Gastrocnemius medialis (tissue), 4 donors: ENCODE measurements at regions not wholly inside any gene's neighbourhood (a gene's known extent, or its start where the extent isn't known, plus 50 kb on each side); places are given as distances from the start of the nearest gene placed in this dataset.

Source experiments
- ATAC-seq, 2 donors: fragments of 150-250 bp; one replicate each; pipeline ENCODE4 v1.9.1; 2016
- DNase-seq, 2 donors: peaks; one replicate each; pipeline ENCODE4 v3.0.0-alpha.2; 2019
- H3K27ac ChIP-seq, 4 donors: fragments of 200-600 bp; sonication (generic); 1 replicate in 1 of 4; 2 replicates in 3 of 4; pipeline ENCODE4 v1.5.1; 2016 to 2018; ENCODE audit warnings: mild to moderate bottlenecking in 2 of 4, moderate library complexity in 1 of 4
- H3K27me3 ChIP-seq, 3 donors: fragments of 200-600 bp; sonication (generic) in 2 of 3; 1 replicate in 1 of 3; 2 replicates in 2 of 3; pipeline versions ENCODE4 v1.5.1 to v1.6.0; 2016 to 2019; ENCODE audit warnings: mild to moderate bottlenecking in 1 of 3, moderate library complexity in 1 of 3
- H3K36me3 ChIP-seq, 2 donors: fragments of 200-600 bp; sonication (generic) in 1 of 2; one replicate each; pipeline ENCODE4 v1.5.1; 2017 to 2018
- H3K4me1 ChIP-seq, 2 donors: fragments of 200-600 bp; sonication (generic) in 1 of 2; one replicate each; pipeline ENCODE4 v1.5.1; 2016 to 2017; ENCODE audit warnings: mild to moderate bottlenecking in 2 of 2
- H3K4me3 ChIP-seq, 4 donors: fragments of 200-600 bp; sonication (generic) in 3 of 4; 1 replicate in 1 of 4; 2 replicates in 3 of 4; pipeline ENCODE4 v1.5.1; 2016 to 2019; ENCODE audit warnings: mild to moderate bottlenecking in 2 of 4
- H3K9me3 ChIP-seq, 3 donors: fragments of 200-600 bp; sonication (generic) in 2 of 3; 1 replicate in 1 of 3; 2 replicates in 2 of 3; pipeline ENCODE4 v1.5.1; 2016 to 2019
- CTCF ChIP-seq, 5 experiments: fragments of 450-650 bp in 3 of 5; fragments of 200-600 bp in 2 of 5; sonication (generic) in 2 of 5; IDR thresholded peaks in 4 of 5; conservative IDR thresholded peaks in 1 of 5; 1 replicate in 4 of 5; 2 replicates in 1 of 5; pipeline ENCODE4 v1.5.1; 2016 to 2019; ENCODE audit warnings: antibody characterized with exemption in 5 of 5, mild to moderate bottlenecking in 3 of 5, moderate library complexity in 3 of 5
- POLR2A ChIP-seq, 2 donors: fragments of 450-650 bp; IDR thresholded peaks; one replicate each; pipeline ENCODE4 v1.6.1; 2017; ENCODE audit warnings: antibody characterized with exemption in 2 of 2, mild to moderate bottlenecking in 2 of 2, moderate library complexity in 2 of 2
- in situ Hi-C, 4 donors: fragments of 200-750 bp; cut with MboI; loops; one replicate each; pipeline versions ENCODE4 v1.15.0 to v1.8.0; 2017; ENCODE audit warnings: low sequenced_read_pairs in 4 of 4
- intact Hi-C: fragments of 100-400 bp; cut with DNase I; formaldehyde crosslinking; loops from one replicate; pipeline ENCODE4 v1.15.1; 2023; ENCODE audit warnings: low total_unique reads

- intact Hi-C loops (no loop called here), in situ Hi-C loops (no loop called here)
- H3K4me1 ChIP-seq, result no peaks in the 10 kb centered on the region
- ATAC-seq (no peak), DNase-seq (no peak)
- no peak overlapping the region for H3K4me3 ChIP-seq
- TF ChIP-seq CTCF (IDR thresholded peaks at IDR 0.05 in 4 of 5, conservative IDR thresholded peaks at IDR 0.05 in 1 of 5) (no peak), POLR2A (IDR thresholded peaks at IDR 0.05) (no peak)
- no peak overlapping the region for H3K27ac ChIP-seq
- H3K27me3 ChIP-seq, result no peaks in the 10 kb centered on the region
- H3K36me3 ChIP-seq, result no peaks in the 10 kb centered on the region
- H3K9me3 ChIP-seq, result no peaks in the 10 kb centered on the region
Measured at GRCh38 chr1:240705579-240705978, 93.6 kb upstream of the GREM2 start.

- TF ChIP-seq POLR2A (IDR thresholded peaks at IDR 0.05) (no peak), CTCF (IDR thresholded peaks at IDR 0.05 in 4 of 5, conservative IDR thresholded peaks at IDR 0.05 in 1 of 5) (no peak)
- DNase-seq, result no peak
- ATAC-seq, result peak in 1 of 2 donors; percentile 41
- H3K36me3 ChIP-seq, result no peaks in the 10 kb centered on the region
- no peaks in the 10 kb centered on the region for H3K9me3 ChIP-seq
- no peak overlapping the region for H3K4me3 ChIP-seq
- in situ Hi-C loops, result no loop called here
- no peak overlapping the region for H3K27ac ChIP-seq
- H3K4me1 ChIP-seq, result no peaks in the 10 kb centered on the region
- H3K27me3 ChIP-seq, result no peaks in the 10 kb centered on the region
- intact Hi-C loops, result no loop called here
Measured at GRCh38 chr1:240701412-240701811, 89.5 kb upstream of the GREM2 start.

GRCh38 chr1:240695416-240695815 lies 83.5 kb upstream of the GREM2 start:
- DNase-seq (no peak), ATAC-seq (no peak)
- Histone ChIP-seq H3K27ac (no peak overlapping the region), H3K9me3 (no peaks in the 10 kb centered on the region), H3K36me3 (no peaks in the 10 kb centered on the region), H3K27me3 (no peaks in the 10 kb centered on the region), H3K4me3 (no peak overlapping the region), H3K4me1 (no peaks in the 10 kb centered on the region)
- in situ Hi-C loops, result loop anchor here in 1 of 4 donors (25.0 kb wide), 1 partner anchor 508 kb away; no protein-coding TSS in a partner anchor
- intact Hi-C loops, result no loop called here
- TF ChIP-seq CTCF (IDR thresholded peaks at IDR 0.05 in 4 of 5, conservative IDR thresholded peaks at IDR 0.05 in 1 of 5) (no peak), POLR2A (IDR thresholded peaks at IDR 0.05) (no peak)

GRCh38 chr1:240693844-240694243 lies 81.9 kb upstream of the GREM2 start:
- Histone ChIP-seq H3K27ac (no peak overlapping the region), H3K9me3 (no peaks in the 10 kb centered on the region), H3K4me1 (no peaks in the 10 kb centered on the region), H3K4me3 (no peak overlapping the region), H3K27me3 (no peaks in the 10 kb centered on the region), H3K36me3 (no peaks in the 10 kb centered on the region)
- DNase-seq, result no peak
- intact Hi-C loops, result no loop called here
- in situ Hi-C loops, result loop anchor here in 1 of 4 donors (25.0 kb wide), 1 partner anchor 507 kb away; no protein-coding TSS in a partner anchor
- TF ChIP-seq CTCF (IDR thresholded peaks at IDR 0.05 in 4 of 5, conservative IDR thresholded peaks at IDR 0.05 in 1 of 5) (no peak), POLR2A (IDR thresholded peaks at IDR 0.05) (no peak)
- ATAC-seq, result no peak

- H3K27ac ChIP-seq, result no peak overlapping the region
- H3K4me1 ChIP-seq, result no peaks in the 10 kb centered on the region
- no peaks in the 10 kb centered on the region for H3K9me3 ChIP-seq
- H3K4me3 ChIP-seq, result no peak overlapping the region
- no peaks in the 10 kb centered on the region for H3K36me3 ChIP-seq
- intact Hi-C loops, result no loop called here
- DNase-seq (no peak), ATAC-seq (no peak)
- in situ Hi-C loops, result loop anchor here in 1 of 4 donors (25.0 kb wide), 1 partner anchor 506 kb away; no protein-coding TSS in a partner anchor
- TF ChIP-seq CTCF (IDR thresholded peaks at IDR 0.05 in 4 of 5, conservative IDR thresholded peaks at IDR 0.05 in 1 of 5) (no peak), POLR2A (IDR thresholded peaks at IDR 0.05) (no peak)
- H3K27me3 ChIP-seq, result no peaks in the 10 kb centered on the region
Measured at GRCh38 chr1:240693036-240693435, 81.1 kb upstream of the GREM2 start.
